ENCODE measurements at regions not wholly inside any gene's neighbourhood (a gene's known extent, or its start where the extent isn't known, plus 50 kb on each side); places are given as distances from the start of the nearest gene placed in this dataset.

- TF ChIP-seq ZBTB40 (IDR thresholded peaks at IDR 0.05) (no peak), ZBTB40 (CRISPR knock-in tag; IDR thresholded peaks at IDR 0.05) (no peak), XRCC3 (IDR thresholded peaks at IDR 0.05) (no peak), PTBP1 (IDR thresholded peaks at IDR 0.05; ENCODE audit: low read depth, low read length) (no peak)
Observed at GRCh38 chr14:29126865-29127264, 360.3 kb downstream of the FOXG1 start (continued).
